ENCODE measurements at regions not wholly inside any gene's neighbourhood (a gene's known extent, or its start where the extent isn't known, plus 50 kb on each side); places are given as distances from the start of the nearest gene placed in this dataset.

GRCh38 chr4:181520790-181521189, 722.4 kb upstream of the TENM3 start:
- BruUV-seq (replicated peaks), result no TSS peak
- Histone ChIP-seq H3K4me1 (ENCODE audit: control insufficient read depth, insufficient read depth, low read length) (no peaks in the 10 kb centered on the region), H3K36me3 (ENCODE audit: control insufficient read depth in 2 of 2, insufficient read depth in 2 of 2, low read length in 1 of 2) (no peaks in the 10 kb centered on the region), H3K4me2 (ENCODE audit: control insufficient read depth, insufficient read depth) (no peak overlapping the region), H4K20me1 (ENCODE audit: control insufficient read depth, insufficient read depth) (no peaks in the 10 kb centered on the region), H3K79me2 (ENCODE audit: control insufficient read depth, insufficient read depth, low read length) (no peaks in the 10 kb centered on the region), H3K4me3 (no peak overlapping the region), H2AFZ (ENCODE audit: control insufficient read depth, low read depth, low read length) (no peak overlapping the region), H3K9me3 (replicated peaks; ENCODE audit: control insufficient read depth, insufficient read depth, low read length) (no peaks in the 10 kb centered on the region), H3K27me3 (replicated peaks in 1 of 2; ENCODE audit: control insufficient read depth in 2 of 2, insufficient read depth in 2 of 2, low read length in 1 of 2) (no peaks in the 10 kb centered on the region), H3K27ac (ENCODE audit: control insufficient read depth, insufficient read depth) (no peak overlapping the region), H3K9ac (ENCODE audit: control insufficient read depth, insufficient read depth, low read length) (no peak overlapping the region)
- WGBS (ENCODE audit: insufficient coverage, insufficient replicate concordance, low lambda C conversion rate, missing lambda C conversion rate), result 60% methylated on average over 4 of the region's 4 CpGs
- no peak for DNase-seq (ENCODE audit: low read depth, low spot score)
- no peak for FAIRE-seq
- ATAC-seq, result no peak
- in situ Hi-C loops (cut with MboI) (no loop called here), intact Hi-C loops (cut with micrococcal nuclease; ENCODE audit: unreplicated experiment) (loop anchor here (10.0 kb wide), 1 partner anchor 856 kb away; no protein-coding TSS in a partner anchor)
- TF ChIP-seq FOS (IDR thresholded peaks at IDR 0.05; ENCODE audit: borderline replicate concordance, extremely low read depth, insufficient read length), result no peak
- TF ChIP-seq ZNF207 (IDR thresholded peaks at IDR 0.05; ENCODE audit: borderline replicate concordance), result no peak
- TF ChIP-seq RCOR1 (conservative IDR thresholded peaks at IDR 0.05; ENCODE audit: low read depth, low read length), result no peak
- TF ChIP-seq NFXL1 (IDR thresholded peaks at IDR 0.05; ENCODE audit: borderline replicate concordance), result no peak
- TF ChIP-seq PKNOX1 (IDR thresholded peaks at IDR 0.05), result no peak
- TF ChIP-seq, protein P1, sequence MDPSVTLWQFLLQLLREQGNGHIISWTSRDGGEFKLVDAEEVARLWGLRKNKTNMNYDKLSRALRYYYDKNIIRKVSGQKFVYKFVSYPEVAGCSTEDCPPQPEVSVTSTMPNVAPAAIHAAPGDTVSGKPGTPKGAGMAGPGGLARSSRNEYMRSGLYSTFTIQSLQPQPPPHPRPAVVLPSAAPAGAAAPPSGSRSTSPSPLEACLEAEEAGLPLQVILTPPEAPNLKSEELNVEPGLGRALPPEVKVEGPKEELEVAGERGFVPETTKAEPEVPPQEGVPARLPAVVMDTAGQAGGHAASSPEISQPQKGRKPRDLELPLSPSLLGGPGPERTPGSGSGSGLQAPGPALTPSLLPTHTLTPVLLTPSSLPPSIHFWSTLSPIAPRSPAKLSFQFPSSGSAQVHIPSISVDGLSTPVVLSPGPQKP (IDR thresholded peaks at IDR 0.05; ENCODE audit: low read depth, low read length), result no peak
- no peak for TF ChIP-seq CEBPZ (IDR thresholded peaks at IDR 0.05; ENCODE audit: low read depth, low read length)
- CTCF ChIA-PET, result no interaction called here
- POLR2A ChIA-PET, result no interaction called here
- RAD21 ChIA-PET (ENCODE audit: unreplicated experiment), result no interaction called here
- SMC1A ChIA-PET (ENCODE audit: uncharacterized antibody, unreplicated experiment), result no interaction called here

Data from GM12878 (cell line).